ENCODE measurements at regions not wholly inside any gene's neighbourhood (a gene's known extent, or its start where the extent isn't known, plus 50 kb on each side); places are given as distances from the start of the nearest gene placed in this dataset.

DNA sequence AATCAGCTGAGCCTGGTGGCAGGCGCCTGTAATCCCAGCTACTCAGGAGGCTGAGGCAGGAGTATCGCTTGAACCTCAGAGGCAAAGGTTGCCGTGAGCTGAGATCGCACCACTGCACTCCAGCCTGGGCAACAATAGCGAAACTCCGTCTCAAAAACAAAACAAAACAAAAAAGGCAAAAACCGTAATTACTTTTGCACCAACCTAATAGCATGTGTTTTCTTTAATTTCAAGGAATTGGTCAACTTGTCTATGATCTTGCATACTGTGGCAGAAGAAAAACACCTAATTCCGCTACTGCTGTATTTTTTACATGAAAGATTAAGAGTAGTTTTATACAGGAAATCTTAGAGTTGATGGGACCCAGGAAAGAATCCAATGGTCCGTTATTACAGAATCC lies 241.2 kb downstream of the COL4A1 start:
- no peak for ATAC-seq (ENCODE audit: low FRiP score)
- Histone ChIP-seq H3K4me1 (ENCODE audit: control insufficient read depth in 1 of 2, insufficient read depth in 2 of 2, low read length in 2 of 2) (no peaks in the 10 kb centered on the region), H3K27ac (ENCODE audit: low read depth in 1 of 2, low read length in 2 of 2) (no peak overlapping the region), H3K9me3 (ENCODE audit: control insufficient read depth, low read length) (no peaks in the 10 kb centered on the region), H3K4me3 (ENCODE audit: low read length in 2 of 2) (no peak overlapping the region), H3K27me3 (ENCODE audit: control insufficient read depth in 1 of 2, insufficient read depth in 2 of 2, low read length in 1 of 2) (no peaks in the 10 kb centered on the region), H3K36me3 (ENCODE audit: control insufficient read depth in 1 of 2, insufficient read depth in 2 of 2, low read length in 1 of 2) (no peaks in the 10 kb centered on the region)
- 95 to 97% methylated on average over 9 of the region's 9 CpGs for WGBS, 2 donors
- no peak for DNase-seq
- intact Hi-C loops (cut with DNase I): no loop called here

DNA sequence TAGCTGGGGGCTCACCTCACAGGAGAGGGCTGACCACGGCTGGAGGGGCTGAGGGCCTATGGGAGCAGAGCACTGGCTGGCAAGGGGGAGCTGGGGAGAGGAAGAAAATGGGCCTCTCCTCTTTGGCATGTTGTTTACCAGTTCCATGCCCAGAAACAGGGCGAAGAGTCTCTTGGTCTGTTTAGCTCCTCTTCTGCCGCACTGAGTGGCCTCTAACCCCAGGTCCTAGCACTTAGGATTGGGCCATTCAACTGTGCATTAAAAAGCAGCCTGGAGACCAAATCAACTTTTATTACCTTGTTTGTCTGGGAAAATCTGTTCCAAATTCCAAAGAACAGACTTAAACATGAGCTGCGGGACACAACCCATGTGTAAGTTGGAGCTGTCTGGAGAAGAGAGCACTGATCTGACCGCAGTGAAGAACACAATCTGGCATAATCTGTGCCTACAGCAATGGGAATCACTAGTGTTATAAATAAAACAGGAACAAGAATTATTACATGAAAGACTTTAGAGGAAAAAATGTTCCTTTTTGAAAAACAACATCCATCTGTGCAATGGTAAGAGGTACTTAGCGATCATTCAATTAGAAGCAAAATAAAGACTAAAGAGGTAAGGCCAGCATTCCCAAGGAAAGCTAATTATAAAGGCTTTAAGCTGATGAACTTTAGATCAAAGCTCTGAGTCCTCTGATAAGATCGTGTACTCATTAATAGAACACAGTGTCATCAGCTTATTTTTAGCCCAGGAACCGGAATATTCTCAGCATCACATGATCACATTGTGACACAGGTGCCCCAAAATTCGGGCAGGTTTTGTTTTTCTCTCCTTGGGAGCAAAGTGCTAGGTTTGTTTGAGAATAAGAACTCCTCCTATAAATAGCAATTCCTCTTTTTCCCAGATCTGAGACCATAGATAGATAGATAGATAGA lies 243.2 kb downstream of the COL4A1 start:
- DNase-seq (no peak), ATAC-seq (ENCODE audit: low FRiP score) (no peak)
- intact Hi-C loops (cut with DNase I): loop anchor here in 1 of 2 donors (5.0 kb wide), 1 partner anchor 44 kb away; no protein-coding TSS in a partner anchor
- H3K27me3 ChIP-seq (ENCODE audit: control insufficient read depth in 1 of 2, insufficient read depth in 2 of 2, low read length in 1 of 2): no peaks in the 10 kb centered on the region
- H3K36me3 ChIP-seq (ENCODE audit: control insufficient read depth in 1 of 2, insufficient read depth in 2 of 2, low read length in 1 of 2): no peaks in the 10 kb centered on the region
- no peak overlapping the region for H3K4me3 ChIP-seq (ENCODE audit: low read length in 2 of 2)
- no peak overlapping the region for H3K27ac ChIP-seq (ENCODE audit: low read depth in 1 of 2, low read length in 2 of 2)
- no peaks in the 10 kb centered on the region for H3K4me1 ChIP-seq (ENCODE audit: control insufficient read depth in 1 of 2, insufficient read depth in 2 of 2, low read length in 2 of 2)
- 83 to 85% methylated on average over 9 of the region's 9 CpGs for WGBS, 2 donors
- no peaks in the 10 kb centered on the region for H3K9me3 ChIP-seq (ENCODE audit: control insufficient read depth, low read length)

DNA sequence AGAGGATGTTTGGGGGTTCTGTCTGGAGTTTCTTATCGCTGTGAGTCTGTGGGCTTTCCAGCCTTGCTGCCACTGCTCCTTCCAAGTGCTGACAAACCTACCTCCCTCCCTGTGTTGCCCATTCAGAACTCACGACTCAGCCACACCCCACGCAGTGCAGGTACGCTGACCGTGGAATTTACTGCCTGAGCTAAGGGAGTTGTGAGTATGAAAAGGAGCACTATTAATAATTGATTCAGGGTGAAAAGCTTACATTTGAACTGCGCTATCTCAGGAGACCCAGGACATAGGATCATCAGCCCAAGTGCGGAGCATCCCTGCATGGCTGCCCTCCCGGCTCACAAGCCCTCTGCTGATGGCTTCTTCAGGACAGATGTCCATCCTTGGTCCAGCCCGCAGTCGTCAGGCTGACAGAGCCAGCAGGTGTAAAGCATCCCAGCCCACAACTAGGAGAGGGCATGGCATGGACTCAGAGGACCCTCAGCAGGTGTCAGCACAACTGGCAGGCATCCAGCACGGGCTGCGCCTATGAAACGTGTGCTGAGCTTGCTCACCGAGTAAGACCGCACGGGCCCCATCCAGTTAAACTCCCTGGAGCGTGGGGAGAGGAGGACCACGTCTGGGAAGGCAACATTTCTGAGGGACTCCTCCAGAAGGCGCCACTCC lies 244.0 kb downstream of the COL4A1 start:
- Histone ChIP-seq H3K4me3 (ENCODE audit: low read length in 2 of 2) (no peak overlapping the region), H3K27ac (ENCODE audit: low read depth in 1 of 2, low read length in 2 of 2) (no peak overlapping the region), H3K27me3 (ENCODE audit: control insufficient read depth in 1 of 2, insufficient read depth in 2 of 2, low read length in 1 of 2) (no peaks in the 10 kb centered on the region), H3K4me1 (ENCODE audit: control insufficient read depth in 1 of 2, insufficient read depth in 2 of 2, low read length in 2 of 2) (no peaks in the 10 kb centered on the region), H3K36me3 (ENCODE audit: control insufficient read depth in 1 of 2, insufficient read depth in 2 of 2, low read length in 1 of 2) (no peaks in the 10 kb centered on the region), H3K9me3 (ENCODE audit: control insufficient read depth, low read length) (no peaks in the 10 kb centered on the region)
- 94 to 96% methylated on average over 19 of the region's 19 CpGs for WGBS, 2 donors
- intact Hi-C loops (cut with DNase I): loop anchor here in 1 of 2 donors (5.0 kb wide), 1 partner anchor 44 kb away; no protein-coding TSS in a partner anchor
- no peak for DNase-seq
- no peak for ATAC-seq (ENCODE audit: low FRiP score)

DNA sequence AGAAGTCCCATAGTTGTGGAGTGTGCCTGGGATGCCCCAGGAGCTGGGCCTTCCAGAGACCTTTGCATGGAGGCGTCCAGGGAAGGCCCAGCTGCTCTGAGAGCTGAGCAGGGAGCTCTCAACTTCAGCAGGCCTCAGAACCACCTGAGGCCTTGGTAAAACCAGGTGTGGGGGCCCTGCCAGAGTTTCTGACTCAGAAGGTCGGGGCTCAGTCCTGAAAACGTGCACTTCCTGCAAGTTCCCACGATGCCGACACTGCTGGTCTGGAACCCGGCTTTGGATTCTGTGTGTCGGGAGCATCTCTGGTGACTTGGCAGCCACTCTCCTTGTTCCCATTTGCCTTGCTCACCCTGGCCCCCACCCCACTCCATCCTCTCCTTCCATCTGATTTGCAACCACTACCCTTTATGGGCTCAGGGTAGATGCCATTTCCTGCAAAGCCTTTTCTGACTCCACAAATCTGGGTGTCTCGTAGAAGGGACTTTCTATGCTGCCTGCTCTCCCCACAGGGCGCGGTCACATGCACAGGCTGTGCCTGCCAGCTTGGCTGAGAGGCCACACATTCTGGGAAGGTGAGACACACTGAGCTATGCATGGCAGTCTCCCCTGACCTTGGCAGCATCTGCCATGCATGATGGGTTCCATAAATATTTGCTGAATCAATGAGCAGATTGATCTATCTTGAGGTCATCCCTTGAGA lies 244.7 kb downstream of the COL4A1 start:
- Histone ChIP-seq H3K9me3 (ENCODE audit: control insufficient read depth, low read length) (no peaks in the 10 kb centered on the region), H3K4me3 (ENCODE audit: low read length in 2 of 2) (no peak overlapping the region), H3K4me1 (ENCODE audit: control insufficient read depth in 1 of 2, insufficient read depth in 2 of 2, low read length in 2 of 2) (no peaks in the 10 kb centered on the region), H3K27me3 (ENCODE audit: control insufficient read depth in 1 of 2, insufficient read depth in 2 of 2, low read length in 1 of 2) (no peaks in the 10 kb centered on the region), H3K27ac (ENCODE audit: low read depth in 1 of 2, low read length in 2 of 2) (no peak overlapping the region), H3K36me3 (ENCODE audit: control insufficient read depth in 1 of 2, insufficient read depth in 2 of 2, low read length in 1 of 2) (no peaks in the 10 kb centered on the region)
- 87 to 93% methylated on average over 10 of the region's 10 CpGs for WGBS, 2 donors
- intact Hi-C loops (cut with DNase I): loop anchor here in 1 of 2 donors (5.0 kb wide), 1 partner anchor 45 kb away; no protein-coding TSS in a partner anchor
- no peak for ATAC-seq (ENCODE audit: low FRiP score)
- DNase-seq: no peak

DNA sequence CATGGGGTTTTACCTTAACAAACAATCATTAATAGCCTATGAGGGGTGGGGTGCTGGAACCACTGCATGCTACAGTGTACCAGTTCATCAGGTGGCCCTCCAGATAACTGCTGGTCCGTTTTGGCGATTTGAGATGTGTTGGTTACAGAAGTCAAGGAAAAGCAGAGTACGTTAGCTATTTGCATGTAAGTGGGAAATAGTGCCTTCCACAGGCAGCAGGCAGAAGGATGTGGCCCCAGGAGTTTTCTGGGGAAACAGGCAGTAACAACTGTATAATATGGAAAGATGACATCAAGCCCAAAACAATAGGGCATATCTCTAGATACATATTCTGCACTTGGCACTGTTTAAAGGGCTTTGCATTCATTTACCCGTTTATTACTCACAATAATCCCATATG lies 245.7 kb downstream of the COL4A1 start:
- Histone ChIP-seq H3K4me3 (ENCODE audit: low read length in 2 of 2) (no peak overlapping the region), H3K36me3 (ENCODE audit: control insufficient read depth in 1 of 2, insufficient read depth in 2 of 2, low read length in 1 of 2) (no peaks in the 10 kb centered on the region), H3K9me3 (ENCODE audit: control insufficient read depth, low read length) (no peaks in the 10 kb centered on the region), H3K27me3 (ENCODE audit: control insufficient read depth in 1 of 2, insufficient read depth in 2 of 2, low read length in 1 of 2) (no peaks in the 10 kb centered on the region), H3K4me1 (ENCODE audit: control insufficient read depth in 1 of 2, insufficient read depth in 2 of 2, low read length in 2 of 2) (no peaks in the 10 kb centered on the region), H3K27ac (ENCODE audit: low read depth in 1 of 2, low read length in 2 of 2) (no peak overlapping the region)
- 83 to 84% methylated on average over 4 of the region's 4 CpGs for WGBS, 2 donors
- intact Hi-C loops (cut with DNase I): loop anchor here in 1 of 2 donors (5.0 kb wide), 1 partner anchor 46 kb away; no protein-coding TSS in a partner anchor
- no peak for ATAC-seq (ENCODE audit: low FRiP score)
- no peak for DNase-seq

DNA sequence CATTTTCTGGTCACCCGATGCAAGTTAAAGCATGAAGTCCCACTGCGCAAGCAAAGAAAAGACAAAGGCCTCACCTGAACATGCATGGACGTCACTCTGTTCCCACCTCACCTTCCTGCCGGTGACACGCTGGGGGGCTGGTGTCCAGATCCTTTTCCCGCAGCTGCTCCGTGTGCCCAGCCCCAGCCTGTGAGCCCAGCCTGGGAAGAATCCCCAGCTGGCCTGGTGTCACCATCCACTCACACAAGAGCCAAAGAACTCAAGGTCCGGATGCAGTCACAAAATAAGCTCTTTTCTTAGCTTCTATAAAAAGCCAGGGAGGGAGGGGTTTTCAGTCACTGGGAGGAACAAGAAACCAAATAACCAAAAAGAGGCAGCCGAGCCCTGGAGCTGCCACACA lies 249.9 kb downstream of the COL4A1 start:
- WGBS, 2 donors: 16 to 17% methylated on average over 9 of the region's 9 CpGs
- Histone ChIP-seq H3K9me3 (ENCODE audit: control insufficient read depth, low read length) (peaks cover 5% of the 10 kb centered on the region), H3K27me3 (ENCODE audit: control insufficient read depth in 1 of 2, insufficient read depth in 2 of 2, low read length in 1 of 2) (no peaks in the 10 kb centered on the region), H3K4me1 (ENCODE audit: control insufficient read depth in 1 of 2, insufficient read depth in 2 of 2, low read length in 2 of 2) (no peaks in the 10 kb centered on the region), H3K27ac (ENCODE audit: low read depth in 1 of 2, low read length in 2 of 2) (peak overlapping the region in 1 of 2 donors; percentile 81), H3K36me3 (ENCODE audit: control insufficient read depth in 1 of 2, insufficient read depth in 2 of 2, low read length in 1 of 2) (peaks cover 0 to 2% of the 10 kb centered on the region in 2 donors), H3K4me3 (ENCODE audit: low read length in 2 of 2) (peak overlapping the region; percentile 8 to 51)
- DNase-seq (peak in 1 of 2 donors; percentile 62), ATAC-seq (ENCODE audit: low FRiP score) (peak; percentile 60)
- intact Hi-C loops (cut with DNase I): loop anchor here in 1 of 2 donors (5.0 kb wide), 2 partner anchors 35 to 50 kb away; no protein-coding TSS in a partner anchor

DNA sequence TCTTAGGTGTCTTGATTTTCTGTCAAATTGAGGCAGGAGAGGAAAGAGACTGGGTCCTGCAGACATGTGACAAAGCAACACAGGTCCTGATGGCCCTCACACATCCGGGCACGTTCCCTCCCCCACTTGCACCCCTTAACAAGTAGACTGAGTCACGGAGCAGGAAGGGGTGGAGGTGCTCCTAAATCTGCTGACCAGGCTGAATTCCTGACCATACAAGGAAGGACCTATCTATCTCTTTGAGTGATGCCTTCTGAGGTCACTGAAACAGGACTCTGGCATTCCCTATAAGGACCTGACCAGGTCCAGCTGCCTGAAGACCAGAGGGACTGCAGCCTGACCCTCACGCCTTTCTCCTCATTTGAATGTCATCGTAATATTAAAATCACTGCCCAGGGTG lies 250.3 kb downstream of the COL4A1 start:
- DNase-seq (no peak), ATAC-seq (ENCODE audit: low FRiP score) (peak; percentile 46)
- Histone ChIP-seq H3K27ac (ENCODE audit: low read depth in 1 of 2, low read length in 2 of 2) (peak overlapping the region in 1 of 2 donors; percentile 81), H3K27me3 (ENCODE audit: control insufficient read depth in 1 of 2, insufficient read depth in 2 of 2, low read length in 1 of 2) (no peaks in the 10 kb centered on the region), H3K9me3 (ENCODE audit: control insufficient read depth, low read length) (peaks cover 5% of the 10 kb centered on the region), H3K4me3 (ENCODE audit: low read length in 2 of 2) (peak overlapping the region; percentile 8 to 51), H3K36me3 (ENCODE audit: control insufficient read depth in 1 of 2, insufficient read depth in 2 of 2, low read length in 1 of 2) (peaks cover 0 to 2% of the 10 kb centered on the region in 2 donors), H3K4me1 (ENCODE audit: control insufficient read depth in 1 of 2, insufficient read depth in 2 of 2, low read length in 2 of 2) (no peaks in the 10 kb centered on the region)
- intact Hi-C loops (cut with DNase I): loop anchor here in 1 of 2 donors (5.0 kb wide), 2 partner anchors 34 to 51 kb away; no protein-coding TSS in a partner anchor
- 75 to 82% methylated on average over 5 of the region's 5 CpGs for WGBS, 2 donors

DNA sequence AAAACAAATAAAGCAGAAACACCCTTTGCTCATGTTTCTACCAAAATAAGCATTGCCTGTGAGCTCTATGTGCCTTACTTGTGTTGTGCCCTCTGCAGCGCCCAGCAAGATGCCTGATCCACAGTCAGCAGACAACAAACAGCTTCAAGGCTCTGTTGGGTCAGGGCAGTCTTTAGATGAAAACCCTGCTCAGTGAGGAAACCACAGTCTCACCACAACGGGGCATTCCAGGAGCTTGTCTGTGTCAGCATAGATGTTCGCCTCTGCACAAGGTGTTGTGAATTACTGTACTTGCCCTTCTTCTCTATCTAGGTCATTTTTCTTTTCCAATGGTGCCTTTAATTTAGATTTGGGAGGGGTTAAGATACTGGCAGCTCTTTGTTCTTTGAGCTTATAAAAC lies 251.9 kb downstream of the COL4A1 start:
- ATAC-seq (ENCODE audit: low FRiP score) (no peak), DNase-seq (no peak)
- Histone ChIP-seq H3K27ac (ENCODE audit: low read depth in 1 of 2, low read length in 2 of 2) (no peak overlapping the region), H3K4me1 (ENCODE audit: control insufficient read depth in 1 of 2, insufficient read depth in 2 of 2, low read length in 2 of 2) (no peaks in the 10 kb centered on the region), H3K36me3 (ENCODE audit: control insufficient read depth in 1 of 2, insufficient read depth in 2 of 2, low read length in 1 of 2) (peaks cover 0 to 2% of the 10 kb centered on the region in 2 donors), H3K27me3 (ENCODE audit: control insufficient read depth in 1 of 2, insufficient read depth in 2 of 2, low read length in 1 of 2) (no peaks in the 10 kb centered on the region), H3K4me3 (ENCODE audit: low read length in 2 of 2) (no peak overlapping the region), H3K9me3 (ENCODE audit: control insufficient read depth, low read length) (peaks cover 5% of the 10 kb centered on the region)
- intact Hi-C loops (cut with DNase I): loop anchor here in 1 of 2 donors (5.0 kb wide), 2 partner anchors 33 to 52 kb away; no protein-coding TSS in a partner anchor
- 74 to 89% methylated on average over 3 of the region's 3 CpGs for WGBS, 2 donors

Measured in aorta (tissue), 5 donors.